ENCODE measurements at regions not wholly inside any gene's neighbourhood (a gene's known extent, or its start where the extent isn't known, plus 50 kb on each side); places are given as distances from the start of the nearest gene placed in this dataset.

- DNase-seq, result no peak
These were observed 380.2 kb downstream of the HRH4 start for GRCh38 chr18:24840640-24841039.

- no peak for DNase-seq
These were observed 381.1 kb downstream of the HRH4 start for GRCh38 chr18:24841536-24841935.

GRCh38 chr18:24843123-24843522 is 382.7 kb downstream of the HRH4 start:
- no peak for DNase-seq

GRCh38 chr18:24846138-24846537 is 385.7 kb downstream of the HRH4 start:
- peak in 1 of 2 donors; percentile 1 for DNase-seq

- no peak for DNase-seq
These were observed 390.1 kb downstream of the HRH4 start for GRCh38 chr18:24850532-24850931.

DNA sequence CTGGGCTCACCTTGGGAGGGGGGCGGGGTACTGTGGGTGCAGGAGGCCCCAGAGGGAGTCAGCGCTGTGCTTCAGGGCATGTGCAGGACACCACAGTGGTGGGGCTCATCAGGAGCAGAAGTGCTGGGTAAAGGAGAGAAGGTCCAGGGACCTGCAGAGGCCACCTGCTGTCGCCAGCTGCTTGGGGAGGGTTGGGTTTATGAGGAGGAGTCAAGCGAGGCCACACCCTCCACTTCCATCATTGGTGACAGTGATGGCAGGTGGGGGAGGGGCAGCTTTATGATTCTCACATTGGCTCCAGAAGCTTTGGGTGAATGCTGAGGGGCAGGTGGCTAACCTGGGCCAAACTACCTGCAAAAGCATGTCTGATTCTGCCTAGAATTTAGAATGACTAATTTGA is 392.6 kb downstream of the HRH4 start:
- DNase-seq, result no peak

DNA sequence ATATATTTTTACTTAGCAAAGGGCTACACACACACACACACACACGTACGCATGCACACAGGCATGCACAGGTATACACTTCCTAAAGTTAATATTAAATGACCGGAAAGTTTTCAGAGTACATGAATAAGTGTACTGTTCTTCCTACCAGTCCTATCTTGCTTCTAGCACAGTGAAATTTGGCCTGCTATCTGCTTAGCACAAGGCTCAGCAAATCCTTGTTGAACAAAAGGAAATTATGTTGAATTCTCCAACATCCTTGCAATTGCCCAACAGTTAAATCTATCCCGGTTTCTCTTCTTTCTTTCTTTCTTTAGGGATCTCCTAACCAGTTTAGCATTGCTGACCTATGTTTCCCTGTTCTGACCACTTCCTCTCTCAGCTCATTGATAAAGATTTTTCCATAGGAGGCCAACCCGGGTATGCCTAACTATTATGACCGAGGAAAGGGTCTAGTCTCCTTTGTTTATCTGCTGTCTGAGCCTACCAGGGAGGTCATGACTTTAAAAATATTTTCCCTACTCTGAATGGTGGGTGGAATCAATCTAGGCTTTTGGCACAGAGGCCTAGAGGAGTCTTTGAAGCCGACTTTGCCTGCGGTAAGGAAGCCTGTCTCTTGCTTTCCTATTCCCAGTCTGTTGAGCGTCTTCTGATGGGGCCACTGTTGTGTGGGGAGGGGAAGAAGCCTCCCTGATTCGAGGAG is 400.7 kb downstream of the HRH4 start:
- DNase-seq, result no peak

- DNase-seq, result no peak
These were observed 401.9 kb downstream of the HRH4 start for GRCh38 chr18:24862201-24862816.

GRCh38 chr18:24868311-24868710 is 407.9 kb downstream of the HRH4 start:
- DNase-seq, result no peak

DNA sequence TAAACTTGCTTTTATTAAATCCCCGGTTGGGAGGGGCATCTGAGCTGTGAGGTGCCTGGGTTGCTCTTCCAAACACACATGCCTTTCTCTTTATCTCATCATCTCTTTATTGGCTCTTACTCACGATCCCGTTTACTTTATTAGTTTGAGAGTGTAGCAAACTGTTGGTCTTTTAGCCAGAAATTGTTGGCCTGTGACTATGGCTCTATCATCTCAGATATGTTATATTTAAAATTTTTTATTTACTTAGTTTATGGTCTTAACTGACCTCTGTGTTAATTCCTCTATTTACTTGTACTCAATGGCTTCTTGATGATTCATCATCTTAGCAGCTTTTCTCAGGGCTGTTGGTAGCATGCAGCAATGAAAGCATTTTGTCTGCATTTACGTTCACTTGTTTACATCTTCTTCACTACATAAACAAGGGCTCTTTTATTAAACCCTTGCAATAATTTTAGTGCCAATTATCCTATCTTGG is 408.4 kb downstream of the HRH4 start:
- no peak for DNase-seq

- no peak for DNase-seq
These were observed 408.8 kb downstream of the HRH4 start for GRCh38 chr18:24869285-24869684.

DNA sequence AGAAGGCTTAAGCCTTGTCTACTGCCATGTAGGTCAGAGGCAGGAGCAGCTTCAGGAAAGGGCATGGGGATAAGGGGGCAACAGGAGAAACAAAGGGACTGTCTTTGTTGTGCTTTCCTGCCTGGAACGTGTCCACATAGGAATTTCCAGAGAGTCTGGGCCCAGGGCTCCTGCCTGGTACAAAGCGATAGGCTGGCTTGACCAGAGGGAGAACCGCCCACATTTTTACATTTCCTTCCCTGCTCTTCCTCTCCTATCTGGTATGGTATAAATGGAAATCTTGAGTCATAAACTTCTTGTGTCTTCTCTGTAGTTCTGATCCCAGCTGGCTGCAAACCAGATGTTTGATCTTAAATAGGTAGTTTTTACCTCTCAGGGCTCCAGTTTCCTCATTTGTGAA is 414.8 kb downstream of the HRH4 start:
- no peak for DNase-seq

DNA sequence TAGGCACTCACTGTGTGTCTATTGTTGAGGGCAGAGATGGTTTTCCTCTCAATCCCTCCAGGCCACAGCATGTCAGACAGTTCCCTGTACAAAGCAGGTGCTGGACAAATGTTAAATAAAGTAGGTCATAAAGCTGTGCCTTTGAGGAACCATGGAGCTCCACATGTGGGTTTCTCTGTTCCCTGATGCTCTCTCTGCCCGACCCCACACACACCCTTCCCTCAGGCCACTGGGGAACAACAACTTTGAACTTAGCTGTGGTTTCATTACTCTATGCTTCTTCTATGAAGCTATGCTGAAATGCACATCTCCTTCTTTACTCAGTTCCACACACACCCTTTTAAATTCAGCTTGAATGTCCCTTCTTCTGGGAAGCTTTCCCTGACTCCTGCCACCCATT is 415.3 kb downstream of the HRH4 start:
- no peak for DNase-seq

GRCh38 chr18:24876266-24876665 is 415.8 kb downstream of the HRH4 start:
- DNase-seq, result no peak

DNA sequence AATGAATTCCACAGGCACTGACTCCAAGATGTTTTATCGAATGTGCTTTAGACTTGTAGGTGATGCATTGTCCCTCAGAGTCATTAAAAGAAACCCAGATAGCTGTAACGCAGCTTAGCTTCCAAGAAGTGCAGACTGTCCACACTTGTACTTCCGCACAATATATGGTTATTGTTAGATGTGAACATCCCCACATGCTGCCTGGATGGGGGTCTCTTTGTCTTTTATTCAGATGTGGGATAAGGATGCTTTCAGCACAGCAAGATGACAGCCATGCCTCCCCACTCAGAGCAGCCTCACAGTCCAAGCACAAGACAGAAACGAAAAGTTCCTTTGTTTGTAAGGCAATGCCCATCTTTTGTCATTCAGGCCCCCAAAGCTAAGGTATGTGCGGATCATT is 416.6 kb downstream of the HRH4 start:
- no peak for DNase-seq

DNA sequence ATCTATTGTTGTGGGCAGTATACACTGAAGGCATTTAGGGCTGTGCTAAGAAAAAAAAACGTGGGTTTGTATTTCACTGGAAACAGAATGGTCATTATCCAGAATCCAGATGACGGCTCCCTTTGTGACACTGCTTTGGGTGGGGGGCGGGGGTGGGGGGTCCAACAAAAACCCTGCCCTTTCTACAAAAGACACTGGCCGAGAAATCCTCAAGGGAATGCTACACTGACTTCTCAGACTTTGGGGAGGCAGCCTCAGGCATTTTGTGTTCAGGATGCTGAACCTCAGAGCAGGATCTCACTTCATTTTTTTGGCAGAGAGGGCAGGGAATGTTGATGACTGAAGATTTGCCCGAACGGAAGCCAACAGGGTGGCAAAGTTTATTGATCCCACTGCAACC is 417.1 kb downstream of the HRH4 start:
- no peak for DNase-seq

- DNase-seq, result no peak
These were observed 417.9 kb downstream of the HRH4 start for GRCh38 chr18:24878289-24878688.

GRCh38 chr18:24885276-24885675 is 424.8 kb downstream of the HRH4 start:
- DNase-seq, result no peak

DNA sequence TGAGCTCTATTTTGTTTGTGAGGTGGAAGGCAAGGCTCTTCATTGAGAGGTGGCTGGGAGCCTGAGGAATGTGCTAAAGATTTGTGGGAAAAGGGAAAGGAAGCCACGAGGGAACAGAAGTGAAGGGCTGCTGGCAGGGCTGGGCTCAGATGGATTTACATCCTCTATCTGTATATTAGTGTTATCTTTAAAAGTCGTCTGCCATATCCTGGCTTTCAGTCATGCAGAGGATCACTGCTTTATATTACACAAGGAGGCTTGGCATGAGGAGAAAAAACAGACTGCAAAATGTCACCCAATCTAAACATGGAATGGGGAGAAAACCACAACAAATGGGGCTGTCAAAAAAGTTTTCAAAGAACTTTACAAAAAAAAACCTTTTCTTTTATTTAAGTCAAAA is 434.4 kb downstream of the HRH4 start:
- no peak for DNase-seq

GRCh38 chr18:24897461-24897860 is 437.0 kb downstream of the HRH4 start:
- DNase-seq, result no peak

DNA sequence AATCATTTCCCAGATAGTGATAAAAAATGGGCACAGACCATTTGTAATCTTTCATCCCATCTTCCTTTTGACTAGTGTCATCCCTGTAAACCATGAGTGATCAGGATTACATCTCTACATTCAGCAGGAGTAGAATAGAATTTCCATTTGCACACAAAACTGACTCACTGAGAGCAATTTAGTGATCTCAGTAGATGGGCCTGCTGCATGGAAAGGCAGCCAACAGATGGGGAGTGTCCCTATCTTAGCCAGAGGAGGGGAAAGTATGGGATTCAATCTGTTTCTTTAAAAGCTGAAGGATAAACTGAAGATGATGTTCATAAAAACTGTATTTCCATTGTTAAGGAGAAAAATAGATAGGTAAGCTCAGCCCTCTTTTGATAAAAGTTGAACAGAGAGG is 441.7 kb downstream of the ZNF521 start:
- no peak for DNase-seq

DNA sequence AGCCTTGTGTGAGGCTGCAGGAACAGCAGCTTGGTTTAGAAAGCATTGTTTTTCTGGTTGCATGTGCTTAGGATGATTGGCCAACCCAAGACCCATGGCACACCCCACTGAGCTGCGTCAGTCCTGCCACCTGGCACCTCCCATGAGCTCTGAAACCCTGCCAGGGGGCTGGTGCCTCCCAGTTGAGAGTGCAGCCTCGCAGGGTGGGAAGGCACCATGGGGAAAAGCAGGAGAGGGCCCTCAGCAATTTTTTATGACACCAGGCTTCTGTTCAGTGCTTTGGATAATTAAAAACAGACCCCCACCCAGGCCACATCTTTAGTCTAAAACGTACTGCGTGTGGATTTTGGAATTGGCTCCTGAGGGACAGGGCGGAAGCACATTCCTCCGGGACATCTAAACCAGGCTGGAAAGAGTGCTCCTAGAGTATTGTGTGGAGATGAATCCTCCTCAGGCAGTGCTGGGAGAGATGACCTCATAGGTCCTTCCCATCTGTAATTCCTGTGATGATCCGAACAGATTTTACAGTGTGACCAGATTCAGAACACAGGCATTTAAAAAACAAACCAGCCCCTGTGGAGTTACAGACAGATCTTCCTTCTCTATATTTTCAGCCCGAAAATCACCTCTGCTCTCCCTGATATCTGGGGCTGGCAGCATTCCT is 438.3 kb downstream of the ZNF521 start:
- no peak for DNase-seq

DNA sequence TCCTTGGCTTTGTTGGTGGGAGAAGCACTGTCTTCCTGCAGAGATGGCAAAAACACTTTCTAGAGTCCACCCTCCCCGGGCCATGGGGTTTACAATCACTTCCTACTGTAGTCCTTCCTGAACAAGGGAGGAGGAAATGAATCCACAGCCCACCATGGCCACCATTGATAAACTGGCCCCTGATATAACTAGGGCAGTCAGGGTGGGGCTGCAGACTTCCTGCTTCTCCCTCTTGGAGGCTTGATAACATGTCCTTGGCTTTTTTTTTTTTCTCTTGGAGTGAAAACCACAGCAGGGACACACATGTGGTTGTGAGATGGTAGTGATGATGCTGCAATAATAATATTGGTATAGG is 437.8 kb downstream of the ZNF521 start:
- DNase-seq, result no peak

DNA sequence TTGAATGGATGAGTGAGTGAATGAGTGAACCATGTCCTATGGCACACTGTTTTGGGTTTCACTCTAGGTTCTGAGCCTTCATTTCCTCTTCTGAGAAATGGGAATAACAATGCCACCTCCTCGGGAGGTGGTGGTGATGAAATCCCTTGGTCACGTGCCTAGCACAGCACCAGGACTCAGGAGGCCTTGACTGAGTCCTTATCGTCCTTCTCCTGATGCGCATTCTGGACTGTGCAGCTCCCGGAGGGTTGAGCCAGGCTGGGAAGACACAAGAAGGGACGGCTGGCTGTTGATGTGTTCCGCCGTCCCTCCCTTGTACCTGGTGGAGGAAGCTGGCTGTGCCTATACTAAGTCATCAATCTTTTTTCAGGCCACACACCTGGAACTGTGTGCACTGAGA is 437.3 kb downstream of the ZNF521 start:
- no peak for DNase-seq

Data from CD4-positive, alpha-beta T cell treated with Interleukin-4 for 1 hour (primary cell).